KG1 (cell line): ENCODE measurements at regions not wholly inside any gene's neighbourhood (a gene's known extent, or its start where the extent isn't known, plus 50 kb on each side); places are given as distances from the start of the nearest gene placed in this dataset.

Source experiments
- DNase-seq: peaks from one replicate; lab custom pipeline; 2025; lab: John Stamatoyannopoulos, UW

GRCh38 chr11:28675183-28675582 is 567.0 kb downstream of the METTL15 start:
- DNase-seq, result no peak

- DNase-seq, result no peak
Measured at GRCh38 chr11:28674433-28675103, 566.4 kb downstream of the METTL15 start.

- no peak for DNase-seq
Measured at GRCh38 chr11:28673691-28674432, 565.7 kb downstream of the METTL15 start.

- no peak for DNase-seq
Measured at GRCh38 chr11:28671274-28671673, 563.1 kb downstream of the METTL15 start.

GRCh38 chr11:28666632-28667031 is 558.4 kb downstream of the METTL15 start:
- DNase-seq, result no peak

- DNase-seq, result no peak
Measured at GRCh38 chr11:28659716-28660348, 551.6 kb downstream of the METTL15 start.

- DNase-seq, result no peak
Measured at GRCh38 chr11:28657378-28658030, 549.3 kb downstream of the METTL15 start.

- DNase-seq, result no peak
Measured at GRCh38 chr11:28654191-28654590, 546.0 kb downstream of the METTL15 start.

GRCh38 chr11:28649922-28650321 is 541.7 kb downstream of the METTL15 start:
- no peak for DNase-seq

- no peak for DNase-seq
Measured at GRCh38 chr11:28636566-28636965, 528.4 kb downstream of the METTL15 start.

GRCh38 chr11:28636033-28636432 is 527.8 kb downstream of the METTL15 start:
- no peak for DNase-seq

- DNase-seq, result no peak
Measured at GRCh38 chr11:28632338-28632737, 524.1 kb downstream of the METTL15 start.

GRCh38 chr11:28631148-28631547 is 523.0 kb downstream of the METTL15 start:
- no peak for DNase-seq

GRCh38 chr11:28629235-28629634 is 521.0 kb downstream of the METTL15 start:
- no peak for DNase-seq

GRCh38 chr11:28628412-28628811 is 520.2 kb downstream of the METTL15 start:
- DNase-seq, result no peak

- DNase-seq, result no peak
Measured at GRCh38 chr11:28627690-28628255, 519.6 kb downstream of the METTL15 start.

- DNase-seq, result no peak
Measured at GRCh38 chr11:28625532-28625931, 517.3 kb downstream of the METTL15 start.

GRCh38 chr11:28621753-28622152 is 513.6 kb downstream of the METTL15 start:
- DNase-seq, result no peak

- no peak for DNase-seq
Measured at GRCh38 chr11:28619846-28620540, 511.8 kb downstream of the METTL15 start.

GRCh38 chr11:28618416-28618815 is 510.2 kb downstream of the METTL15 start:
- DNase-seq, result no peak

- DNase-seq, result no peak
Measured at GRCh38 chr11:28616160-28616965, 508.2 kb downstream of the METTL15 start.
